Trophoblast cell (in vitro differentiated cells and primary cell): ENCODE measurements at regions not wholly inside any gene's neighbourhood (a gene's known extent, or its start where the extent isn't known, plus 50 kb on each side); places are given as distances from the start of the nearest gene placed in this dataset.
"Not testable (repeated sequence)": the region's sequence is repeated elsewhere in the genome, so short reads cannot be mapped to it uniquely, and the experiment has no call there.

ENCODE experiments used
- DNase-seq, 2 donors: peaks; one replicate each; pipeline ENCODE4 v3.0.0-alpha.2; 2016
- H2AFZ ChIP-seq: 2 replicates; pipeline ENCODE4 v1.6.1; 2013; ENCODE audit warnings: low read length, moderate library complexity, mild to moderate bottlenecking; ENCODE audit not compliant: insufficient read depth, poor library complexity
- H2AK5ac ChIP-seq: 2 replicates; pipeline ENCODE4 v1.6.1; 2013; ENCODE audit warnings: mild to moderate bottlenecking, low read length
- H2BK120ac ChIP-seq: 2 replicates; pipeline ENCODE4 v1.6.1; 2013; ENCODE audit warnings: low read length, mild to moderate bottlenecking, moderate library complexity; ENCODE audit not compliant: insufficient read depth, poor library complexity
- H2BK12ac ChIP-seq: 2 replicates; pipeline ENCODE4 v1.6.1; 2013; ENCODE audit warnings: mild to moderate bottlenecking, low read length, moderate library complexity
- H2BK5ac ChIP-seq: 2 replicates; pipeline ENCODE4 v1.6.1; 2013; ENCODE audit warnings: low read length, low read depth, moderate library complexity, mild to moderate bottlenecking; ENCODE audit not compliant: poor library complexity
- H3K14ac ChIP-seq: 2 replicates; pipeline ENCODE4 v1.6.1; 2013; ENCODE audit warnings: mild to moderate bottlenecking, low read length
- H3K18ac ChIP-seq: 2 replicates; pipeline ENCODE4 v1.6.1; 2013; ENCODE audit warnings: mild to moderate bottlenecking, low read length
- H3K23ac ChIP-seq: 2 replicates; pipeline ENCODE4 v1.6.1; 2013; ENCODE audit warnings: low read length
- H3K27ac ChIP-seq: 2 replicates; pipeline ENCODE4 v1.5.1; 2013; ENCODE audit warnings: low read depth, mild to moderate bottlenecking, inconsistent platforms, low read length, moderate library complexity
- H3K27me3 ChIP-seq: 2 replicates; pipeline ENCODE4 v1.6.1; 2013; ENCODE audit warnings: inconsistent platforms, mild to moderate bottlenecking, low read length, moderate library complexity; ENCODE audit not compliant: insufficient read depth
- H3K36me3 ChIP-seq, 2 experiments: 1 replicate in 1 of 2; 2 replicates in 1 of 2; pipeline ENCODE4 v1.6.1; 2013; ENCODE audit warnings: low read length in 2 of 2, mild to moderate bottlenecking in 2 of 2, moderate library complexity in 1 of 2; ENCODE audit not compliant: insufficient read depth in 2 of 2, control insufficient read depth in 1 of 2
- H3K4ac ChIP-seq: 2 replicates; pipeline ENCODE4 v1.6.1; 2013; ENCODE audit warnings: low read depth, mild to moderate bottlenecking, low read length, moderate library complexity
- H3K4me1 ChIP-seq, 2 experiments: 1 replicate in 1 of 2; 2 replicates in 1 of 2; pipeline ENCODE4 v1.6.1; 2013; ENCODE audit warnings: low read length in 2 of 2, mild to moderate bottlenecking in 2 of 2, moderate library complexity in 1 of 2; ENCODE audit not compliant: insufficient read depth in 2 of 2, control insufficient read depth in 1 of 2
- H3K4me2 ChIP-seq: 2 replicates; pipeline ENCODE4 v1.6.1; 2013; ENCODE audit warnings: inconsistent platforms, mild to moderate bottlenecking, low read length, moderate library complexity
- H3K4me3 ChIP-seq: 2 replicates; pipeline ENCODE4 v1.5.1; 2013; ENCODE audit warnings: mild to moderate bottlenecking, low read depth, low read length, inconsistent platforms
- H3K79me1 ChIP-seq: one replicate; pipeline ENCODE4 v1.6.1; 2013; ENCODE audit warnings: low read length
- H3K79me2 ChIP-seq: 2 replicates; pipeline ENCODE4 v1.6.1; 2013; ENCODE audit warnings: low read length, mild to moderate bottlenecking; ENCODE audit not compliant: control insufficient read depth, insufficient read depth, poor library complexity
- H3K9ac ChIP-seq: 2 replicates; pipeline ENCODE4 v1.6.1; 2013; ENCODE audit warnings: mild to moderate bottlenecking, low read length
- H3K9me3 ChIP-seq: 2 replicates; pipeline ENCODE4 v1.6.1; 2013; ENCODE audit warnings: low read depth, mild to moderate bottlenecking, control low read depth, inconsistent platforms, low read length; ENCODE audit not compliant: insufficient read depth
- H4K12ac ChIP-seq: 2 replicates; pipeline ENCODE4 v1.6.1; 2013; ENCODE audit warnings: low read depth, mild to moderate bottlenecking, low read length, moderate library complexity
- H4K8ac ChIP-seq: 2 replicates; pipeline ENCODE4 v1.6.1; 2013; ENCODE audit warnings: low read depth, mild to moderate bottlenecking, low read length, moderate library complexity
- H4K91ac ChIP-seq: one replicate; pipeline ENCODE4 v1.6.1; 2013; ENCODE audit warnings: low read depth, mild to moderate bottlenecking, low read length, moderate library complexity
- WGBS: extraction: QIAGEN DNeasy Blood & Tissue Kit; methylation state at CpG from one replicate; pipeline ENCODE4 v1.1.7; 2013; ENCODE audit warnings: missing lambda C conversion rate; ENCODE audit not compliant: insufficient read length, insufficient coverage; ENCODE audit errors: extremely low coverage; 5-methylcytosine and 5-hydroxymethylcytosine counted together

DNA sequence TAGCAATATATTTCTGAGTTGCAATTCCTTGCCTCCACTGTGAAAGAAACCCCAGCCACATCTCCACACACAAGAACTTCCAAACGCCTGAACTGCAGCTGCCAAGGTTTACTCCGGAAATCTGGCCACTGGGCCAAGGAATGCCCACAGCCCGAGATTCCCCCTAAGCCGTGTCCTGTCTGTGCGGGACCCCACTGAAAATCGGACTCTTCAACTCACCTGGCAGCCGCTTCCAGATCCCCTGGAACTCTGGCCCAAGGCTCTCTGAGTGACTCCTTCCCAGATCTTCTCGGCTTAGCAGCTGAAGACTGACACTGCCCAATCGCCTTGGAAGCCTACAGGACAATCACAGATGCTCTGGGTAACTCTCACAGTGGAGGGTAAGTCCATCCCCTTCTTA is 256.3 kb upstream of the GULP1 start:
- DNase-seq, H3K36me3 ChIP-seq, H2AFZ ChIP-seq, H2BK12ac ChIP-seq, H3K79me1 ChIP-seq, H4K91ac ChIP-seq, H3K14ac ChIP-seq, H3K9me3 ChIP-seq, H4K12ac ChIP-seq, H2AK5ac ChIP-seq, H3K79me2 ChIP-seq, H3K18ac ChIP-seq, H3K23ac ChIP-seq, H2BK120ac ChIP-seq, H3K4me3 ChIP-seq, H3K27me3 ChIP-seq, H3K9ac ChIP-seq, H2BK5ac ChIP-seq, H3K4ac ChIP-seq, H3K4me2 ChIP-seq, H3K27ac ChIP-seq: not testable (repeated sequence)
- H3K4me1 ChIP-seq, result peaks cover 0 to 19% of the 10 kb centered on the region in 2 experiments
- WGBS, result no CpG with 5 or more reads among the region's 9 CpGs
- peak overlapping the region; percentile 16 for H4K8ac ChIP-seq

DNA sequence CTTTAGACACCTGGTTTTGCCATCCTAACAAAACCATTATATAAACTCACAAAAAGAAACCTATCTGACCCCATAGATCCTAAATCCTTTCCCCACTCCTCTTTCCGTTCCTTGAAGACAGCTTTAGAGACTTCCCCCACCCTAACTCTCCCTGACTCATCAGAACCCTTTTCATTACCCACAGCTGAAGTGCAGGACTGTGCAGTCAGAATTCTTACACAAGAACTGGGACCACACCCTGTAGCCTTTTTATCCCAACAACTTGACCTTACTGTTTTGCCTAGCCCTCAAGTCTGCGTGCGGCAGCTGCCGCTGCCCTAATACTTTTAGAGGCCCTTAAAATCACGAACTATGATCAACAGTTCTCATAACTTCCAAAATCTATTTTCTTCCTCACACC is 254.9 kb upstream of the GULP1 start:
- not testable (repeated sequence) for H4K8ac ChIP-seq, H3K27me3 ChIP-seq, H2AFZ ChIP-seq, H3K18ac ChIP-seq, H2BK120ac ChIP-seq, H3K79me1 ChIP-seq, H4K91ac ChIP-seq, H3K27ac ChIP-seq, DNase-seq, H3K9ac ChIP-seq, H3K9me3 ChIP-seq, H3K23ac ChIP-seq, H4K12ac ChIP-seq, H2AK5ac ChIP-seq, H3K4ac ChIP-seq, H3K14ac ChIP-seq, H3K4me3 ChIP-seq, H2BK12ac ChIP-seq, H2BK5ac ChIP-seq, H3K4me2 ChIP-seq, H3K36me3 ChIP-seq, H3K79me2 ChIP-seq
- peaks cover 0 to 19% of the 10 kb centered on the region in 2 experiments for H3K4me1 ChIP-seq
- WGBS, result no CpG with 5 or more reads among the region's 5 CpGs

DNA sequence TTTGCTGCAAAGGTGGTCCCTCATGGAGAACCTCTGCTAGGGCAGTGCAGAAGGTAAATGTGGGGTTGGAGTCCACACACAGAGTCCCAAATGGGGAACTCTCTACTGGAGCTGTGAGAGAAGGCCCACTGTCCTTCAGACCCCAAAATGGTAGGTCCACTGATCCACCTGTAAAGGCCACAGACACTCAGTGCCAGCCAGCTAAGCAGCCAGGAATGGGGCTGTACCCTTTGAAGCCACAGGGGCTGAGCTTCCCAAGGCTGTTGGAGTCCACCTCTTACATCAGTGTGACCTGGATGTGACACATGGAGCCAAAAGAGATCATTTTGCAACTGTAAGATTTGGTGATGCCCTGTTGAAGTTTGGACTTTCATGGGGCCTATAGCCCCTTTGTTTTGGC is 252.4 kb upstream of the GULP1 start:
- no peak overlapping the region for H4K12ac ChIP-seq
- no peak overlapping the region for H3K4ac ChIP-seq
- no peak overlapping the region for H3K4me2 ChIP-seq
- no peak overlapping the region for H3K14ac ChIP-seq
- no peak overlapping the region for H2BK120ac ChIP-seq
- H3K9me3 ChIP-seq, result no peaks in the 10 kb centered on the region
- H3K79me2 ChIP-seq, result peaks cover 2% of the 10 kb centered on the region
- H3K36me3 ChIP-seq, result no peaks in the 10 kb centered on the region
- no peak overlapping the region for H3K4me3 ChIP-seq
- H3K27me3 ChIP-seq, result no peaks in the 10 kb centered on the region
- DNase-seq, result no peak
- H3K18ac ChIP-seq, result no peak overlapping the region
- no peak overlapping the region for H3K27ac ChIP-seq
- no peak overlapping the region for H3K9ac ChIP-seq
- peaks cover 0 to 2% of the 10 kb centered on the region in 2 experiments for H3K4me1 ChIP-seq
- no peak overlapping the region for H3K23ac ChIP-seq
- no peak overlapping the region for H2AK5ac ChIP-seq
- H2AFZ ChIP-seq, result no peak overlapping the region
- no peak overlapping the region for H4K8ac ChIP-seq
- H2BK12ac ChIP-seq, result no peak overlapping the region
- H4K91ac ChIP-seq, result no peak overlapping the region
- H3K79me1 ChIP-seq, result no peaks in the 10 kb centered on the region
- H2BK5ac ChIP-seq, result no peak overlapping the region

DNA sequence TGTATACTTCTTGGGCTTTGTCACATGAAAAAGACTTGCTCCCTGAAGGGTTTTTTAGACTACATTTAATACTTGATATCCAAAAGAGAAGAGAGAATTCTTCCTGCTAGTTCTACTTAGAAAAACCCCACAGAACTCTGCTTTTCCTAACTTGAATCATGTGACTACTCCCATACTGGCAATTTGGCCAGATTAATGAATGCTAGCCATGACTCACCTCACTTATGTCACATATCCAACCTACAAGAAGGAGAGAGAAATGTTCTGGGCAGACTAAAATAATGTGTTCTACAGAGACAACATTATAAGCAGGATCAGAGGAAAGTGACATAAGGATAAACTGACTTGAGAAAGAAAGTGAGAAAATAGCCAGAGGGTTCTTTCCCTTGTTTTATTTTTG is 249.3 kb upstream of the GULP1 start:
- Histone ChIP-seq H3K27me3 (no peaks in the 10 kb centered on the region), H3K9ac (no peak overlapping the region)

DNA sequence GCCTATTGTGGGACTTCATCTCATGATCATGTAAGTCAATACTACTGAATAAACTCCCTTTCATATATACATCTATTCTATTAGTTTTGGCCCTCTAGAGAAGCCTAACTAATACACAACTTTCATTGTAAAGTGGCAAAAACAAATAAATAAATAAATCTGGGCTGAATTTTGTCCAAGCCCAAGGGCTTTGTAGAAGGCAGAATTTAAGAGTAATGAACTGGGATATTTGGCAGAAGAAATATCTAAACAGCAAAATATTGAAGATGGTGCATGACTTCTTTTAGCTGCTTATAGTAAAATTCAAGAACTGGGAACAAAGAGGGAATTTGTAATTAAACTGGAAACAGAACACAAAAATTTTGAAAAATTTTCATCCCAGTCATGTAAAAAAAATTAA is 246.7 kb upstream of the GULP1 start:
- Histone ChIP-seq H3K79me2 (no peaks in the 10 kb centered on the region), H2AK5ac (no peak overlapping the region), H3K36me3 (no peaks in the 10 kb centered on the region), H3K14ac (no peak overlapping the region), H2BK5ac (no peak overlapping the region), H3K79me1 (no peaks in the 10 kb centered on the region), H3K4me2 (no peak overlapping the region), H3K9me3 (no peaks in the 10 kb centered on the region), H3K23ac (no peak overlapping the region), H2BK120ac (no peak overlapping the region), H3K18ac (no peak overlapping the region), H3K27ac (no peak overlapping the region), H3K9ac (no peak overlapping the region), H4K8ac (no peak overlapping the region), H3K4ac (no peak overlapping the region), H3K27me3 (no peaks in the 10 kb centered on the region), H4K12ac (no peak overlapping the region), H4K91ac (no peak overlapping the region), H2BK12ac (no peak overlapping the region), H3K4me1 (peaks cover 0 to 4% of the 10 kb centered on the region in 2 experiments), H3K4me3 (no peak overlapping the region), H2AFZ (no peak overlapping the region)
- DNase-seq, result no peak

More for the DNA sequence above, 249.3 kb upstream of the GULP1 start:
- DNase-seq, result no peak
- no peak overlapping the region for H3K18ac ChIP-seq
- no peak overlapping the region for H3K4me3 ChIP-seq
- H3K4me2 ChIP-seq, result no peak overlapping the region
- H3K4me1 ChIP-seq, result peaks cover 0 to 4% of the 10 kb centered on the region in 2 experiments
- no peak overlapping the region for H2BK12ac ChIP-seq
- no peak overlapping the region for H2BK5ac ChIP-seq
- no peak overlapping the region for H2AK5ac ChIP-seq
- H3K14ac ChIP-seq, result no peak overlapping the region
- no peaks in the 10 kb centered on the region for H3K79me2 ChIP-seq
- no peaks in the 10 kb centered on the region for H3K9me3 ChIP-seq
- H4K8ac ChIP-seq, result no peak overlapping the region
- H3K4ac ChIP-seq, result no peak overlapping the region
- no peaks in the 10 kb centered on the region for H3K36me3 ChIP-seq
- no peaks in the 10 kb centered on the region for H3K79me1 ChIP-seq
- H2BK120ac ChIP-seq, result no peak overlapping the region
- H2AFZ ChIP-seq, result no peak overlapping the region
- no peak overlapping the region for H3K27ac ChIP-seq
- no peak overlapping the region for H3K23ac ChIP-seq
- H4K12ac ChIP-seq, result no peak overlapping the region
- no peak overlapping the region for H4K91ac ChIP-seq
